Ecto neural progenitor cell (in vitro differentiated cells): ENCODE measurements at regions not wholly inside any gene's neighbourhood (a gene's known extent, or its start where the extent isn't known, plus 50 kb on each side); places are given as distances from the start of the nearest gene placed in this dataset.

Experiments
- DNase-seq: peaks from one replicate; pipeline ENCODE4 v3.0.0-alpha.2; 2018; ENCODE audit warnings: low spot score

GRCh38 chr21:40901691-40902090 is 54.7 kb upstream of the DSCAM start:
- no peak for DNase-seq

- no peak for DNase-seq
Observed at GRCh38 chr21:40902299-40902698, 55.3 kb upstream of the DSCAM start.

- DNase-seq: no peak
Observed at GRCh38 chr21:40902993-40903392, 56.0 kb upstream of the DSCAM start.

- no peak for DNase-seq
Observed at GRCh38 chr21:40905251-40905650, 58.3 kb upstream of the DSCAM start.

GRCh38 chr21:40912375-40912774 is 65.4 kb upstream of the DSCAM start:
- DNase-seq: no peak

- DNase-seq: no peak
Observed at GRCh38 chr21:40915114-40915513, 68.2 kb upstream of the DSCAM start.

GRCh38 chr21:40923407-40923806 is 76.4 kb upstream of the DSCAM start:
- DNase-seq: no peak

- DNase-seq: no peak
Observed at GRCh38 chr21:40923901-40924300, 76.9 kb upstream of the DSCAM start.

- DNase-seq: no peak
Observed at GRCh38 chr21:40924641-40925040, 77.7 kb upstream of the DSCAM start.

GRCh38 chr21:40926238-40926637 is 79.3 kb upstream of the DSCAM start:
- DNase-seq: no peak

GRCh38 chr21:40929833-40930232 is 82.9 kb upstream of the DSCAM start:
- DNase-seq: no peak

- DNase-seq: no peak
Observed at GRCh38 chr21:40931197-40931596, 84.2 kb upstream of the DSCAM start.

- DNase-seq: no peak
Observed at GRCh38 chr21:40936178-40936577, 89.2 kb upstream of the DSCAM start.

GRCh38 chr21:40936771-40937261 is 89.9 kb upstream of the DSCAM start:
- DNase-seq: no peak

GRCh38 chr21:40938078-40938477 is 91.1 kb upstream of the DSCAM start:
- DNase-seq: no peak

- DNase-seq: no peak
Observed at GRCh38 chr21:40938611-40939010, 91.7 kb upstream of the DSCAM start.

- no peak for DNase-seq
Observed at GRCh38 chr21:40947713-40948112, 100.8 kb upstream of the DSCAM start.

GRCh38 chr21:40950970-40951369 is 104.0 kb upstream of the DSCAM start:
- no peak for DNase-seq

- no peak for DNase-seq
Observed at GRCh38 chr21:40952551-40953323, 105.8 kb upstream of the DSCAM start.

- no peak for DNase-seq
Observed at GRCh38 chr21:40964691-40965090, 117.7 kb upstream of the DSCAM start.

GRCh38 chr21:40967771-40968170 is 120.8 kb upstream of the DSCAM start:
- DNase-seq: no peak

- DNase-seq: no peak
Observed at GRCh38 chr21:40972151-40972550, 125.2 kb upstream of the DSCAM start.

- no peak for DNase-seq
Observed at GRCh38 chr21:40976198-40977109, 129.5 kb upstream of the DSCAM start.
